ENCODE measurements at regions not wholly inside any gene's neighbourhood (a gene's known extent, or its start where the extent isn't known, plus 50 kb on each side); places are given as distances from the start of the nearest gene placed in this dataset.

DNA sequence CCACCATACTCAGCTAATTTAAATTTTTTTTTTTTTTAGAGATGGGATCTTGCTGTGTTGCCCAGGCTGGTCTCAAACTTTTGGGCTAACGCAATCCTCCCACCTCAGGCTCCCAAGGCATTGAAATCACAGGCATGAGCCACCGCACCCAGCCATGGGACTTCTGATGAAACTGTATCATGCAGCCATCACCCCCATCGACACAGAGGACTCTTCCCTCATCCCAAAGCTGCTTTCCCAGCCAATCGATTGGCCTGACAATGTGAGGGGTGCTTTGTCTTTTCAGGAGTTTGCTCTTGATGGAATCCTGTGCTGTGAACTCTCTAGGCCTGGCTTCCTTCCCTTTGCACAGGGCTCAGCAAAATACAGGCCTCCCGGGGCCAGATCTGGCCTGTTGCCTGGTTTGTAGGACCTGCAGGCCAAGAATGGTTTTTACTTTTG lies 59.6 kb upstream of the NCOR2 start:
- DNase-seq = no peak

DNA sequence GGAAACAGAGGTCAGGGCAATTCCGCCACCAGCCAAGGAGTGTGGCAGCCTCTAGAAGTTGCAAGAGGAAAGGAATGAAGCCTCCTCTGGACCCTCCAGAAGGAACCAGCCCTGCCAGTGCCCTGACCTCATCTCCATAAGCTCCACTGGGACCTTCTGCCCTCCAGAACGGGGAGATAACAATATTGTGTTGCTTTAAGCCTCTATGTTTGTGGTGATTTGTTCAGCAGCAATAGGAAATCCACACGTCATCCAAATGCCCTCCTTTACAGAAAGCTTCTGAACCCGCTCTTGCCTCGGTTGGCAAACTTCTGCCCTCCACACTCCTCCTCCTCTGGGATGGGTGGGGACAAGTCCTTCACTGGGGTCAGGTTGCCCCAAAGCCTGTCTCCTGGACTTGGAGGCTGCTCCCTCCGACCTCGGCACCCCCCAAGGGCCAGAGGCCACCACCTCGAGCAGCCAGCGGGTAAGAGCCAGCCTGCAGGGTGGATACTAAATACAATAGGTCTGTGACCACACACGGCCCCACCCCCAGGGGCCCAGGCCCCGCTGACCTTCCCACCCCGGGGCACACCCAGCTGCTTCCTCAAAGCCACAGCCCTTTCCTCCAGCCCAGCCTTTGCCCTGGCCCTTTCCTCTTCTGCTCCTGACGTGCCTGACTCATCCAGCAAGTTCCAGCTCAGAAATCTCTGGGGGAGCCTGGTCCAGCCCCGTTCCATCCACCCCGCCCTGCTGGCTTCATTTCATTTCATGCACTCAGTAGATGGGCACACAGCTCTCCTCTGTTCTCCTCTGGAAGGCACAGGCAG lies 58.7 kb upstream of the NCOR2 start:
- peak; percentile 26 to 51 for DNase-seq

- DNase-seq = no peak
Observed at GRCh38 chr12:124624823-124625222, 57.4 kb upstream of the NCOR2 start.

DNA sequence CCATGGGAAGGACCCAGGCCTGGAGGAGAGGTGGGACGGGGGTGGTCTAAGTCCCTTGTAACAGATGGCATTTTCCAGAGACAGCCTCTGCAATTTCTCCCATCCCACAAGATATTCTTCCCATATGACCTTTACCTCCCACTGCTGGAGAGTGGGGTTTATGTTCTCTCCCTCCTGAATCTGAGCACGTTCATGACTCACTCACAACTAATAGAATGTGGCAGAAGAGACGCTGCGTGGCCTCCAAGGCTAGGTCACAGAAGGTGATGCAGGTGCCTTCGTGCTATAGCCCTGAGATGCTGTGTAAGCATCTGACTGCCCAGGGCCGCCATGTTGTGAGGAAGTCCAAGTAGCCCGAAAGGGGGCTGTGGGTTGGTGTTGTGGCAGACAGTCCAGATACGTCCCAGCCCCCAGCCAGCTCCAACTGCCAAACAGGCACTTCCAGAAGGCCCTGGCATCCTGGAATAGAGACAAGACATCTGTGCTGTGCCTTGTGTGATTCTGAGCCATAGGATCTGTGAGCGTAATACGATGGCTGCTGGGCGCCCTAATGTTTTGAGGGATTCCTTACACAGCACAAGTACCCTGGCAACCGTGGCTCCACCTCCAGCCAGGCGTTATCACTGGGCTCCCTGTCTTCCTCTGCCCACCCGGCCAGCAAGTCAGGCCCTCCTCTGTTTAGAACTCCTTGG lies 56.1 kb upstream of the NCOR2 start:
- DNase-seq = no peak

DNA sequence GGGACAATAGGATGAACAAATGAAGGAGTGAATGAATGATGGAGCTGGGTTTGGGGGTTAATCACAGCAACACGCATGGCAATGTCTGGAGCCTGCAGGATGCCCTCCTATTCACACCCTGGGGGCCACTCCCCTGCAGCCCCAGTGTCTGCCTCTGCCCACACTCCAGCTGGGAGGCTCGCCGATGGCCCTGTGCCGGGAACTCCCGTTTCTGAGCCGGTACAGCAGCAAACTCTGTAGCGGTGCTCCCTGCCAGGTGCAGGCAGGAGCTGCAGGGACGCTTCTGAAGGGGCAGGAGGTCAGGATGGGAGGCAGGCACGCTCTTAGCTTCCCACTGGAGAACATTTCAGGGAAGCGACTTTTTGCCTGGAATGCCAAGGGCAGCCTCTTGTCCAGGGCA lies 55.4 kb upstream of the NCOR2 start:
- no peak for DNase-seq

- no peak for DNase-seq
Observed at GRCh38 chr12:124622331-124622730, 54.9 kb upstream of the NCOR2 start.

GRCh38 chr12:124621296-124621660 lies 53.9 kb upstream of the NCOR2 start:
- DNase-seq = no peak

- DNase-seq = no peak
Observed at GRCh38 chr12:124620606-124621295, 53.3 kb upstream of the NCOR2 start.

- DNase-seq = no peak
Observed at GRCh38 chr12:124618291-124618902, 51.0 kb upstream of the NCOR2 start.

DNA sequence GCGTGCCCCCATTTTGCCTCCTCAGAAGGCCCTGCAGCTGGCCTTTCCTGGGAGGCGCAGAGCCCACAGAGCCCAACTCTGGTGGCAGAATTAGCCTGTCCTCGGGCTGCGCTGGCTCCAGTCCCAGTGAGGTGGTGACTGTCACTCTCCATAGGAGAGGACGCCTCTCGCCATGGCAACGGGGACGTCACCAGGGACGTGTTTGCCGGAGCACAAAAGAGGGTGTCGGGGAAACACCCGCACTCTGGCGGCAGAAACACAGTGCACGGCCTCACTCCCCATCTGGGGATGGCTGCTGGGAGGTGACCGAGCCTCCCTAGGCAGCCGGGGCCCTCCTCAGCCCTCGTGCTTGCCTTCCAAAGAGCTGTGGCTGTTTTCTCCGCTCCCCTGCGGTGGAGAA lies 50.2 kb upstream of the NCOR2 start:
- no peak for DNase-seq
